OCI-LY3 (cell line): ENCODE measurements at regions not wholly inside any gene's neighbourhood (a gene's known extent, or its start where the extent isn't known, plus 50 kb on each side); places are given as distances from the start of the nearest gene placed in this dataset.

ENCODE experiments used
- EZH2phosphoT487 ChIP-seq: fragments of 200-600 bp; shearing (Covaris generic); IDR thresholded peaks from 2 replicates; pipeline ENCODE4 v1.6.1; 2018; ENCODE audit warnings: antibody characterized with exemption, mixed run types, low read depth
- TF ChIP-seq, protein P1 (sequence below): fragments of 200-600, 300-600 bp; sonication (generic); IDR thresholded peaks from 2 replicates; pipeline ENCODE4 v1.5.1; 2014; ENCODE audit warnings: antibody characterized with exemption, low read length, low read depth

DNA sequence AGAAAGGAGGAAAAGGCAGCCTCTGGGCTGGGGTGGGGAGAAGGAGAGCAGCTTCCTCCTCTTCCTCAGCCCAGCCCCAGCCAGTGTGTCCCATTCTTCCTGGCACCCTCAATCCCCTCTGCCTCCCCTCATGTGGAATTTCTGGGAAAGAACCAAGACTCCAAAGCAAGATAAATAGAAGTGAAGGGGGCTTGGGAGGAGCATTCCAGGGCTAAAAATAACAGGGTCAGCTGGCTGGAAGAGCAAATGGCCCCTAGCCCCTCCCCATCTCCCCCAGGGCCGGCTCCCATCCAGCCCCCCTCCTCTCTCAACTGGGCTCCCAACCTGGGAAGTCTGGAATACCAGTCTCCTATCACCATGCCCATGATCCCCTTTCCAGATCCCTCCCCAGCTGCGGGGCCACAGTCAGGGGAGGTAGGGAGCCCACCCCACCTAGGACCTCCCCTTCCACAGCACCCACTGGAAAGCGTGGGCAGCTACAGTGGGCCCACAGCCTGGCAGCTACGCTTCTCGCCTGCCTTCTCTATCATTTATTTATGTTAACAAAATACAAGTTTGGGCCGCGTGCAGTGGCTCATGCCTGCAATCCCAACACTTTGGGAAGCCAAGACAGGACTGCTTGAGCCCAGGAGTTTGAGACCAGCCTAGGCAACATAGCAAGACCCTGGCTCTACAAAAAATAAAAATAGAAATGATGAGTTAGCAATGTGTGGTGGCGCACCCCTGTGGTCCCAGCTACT is 88.3 kb downstream of the IRF2BPL start:
- no peak for TF ChIP-seq EZH2phosphoT487
- TF ChIP-seq, protein P1, sequence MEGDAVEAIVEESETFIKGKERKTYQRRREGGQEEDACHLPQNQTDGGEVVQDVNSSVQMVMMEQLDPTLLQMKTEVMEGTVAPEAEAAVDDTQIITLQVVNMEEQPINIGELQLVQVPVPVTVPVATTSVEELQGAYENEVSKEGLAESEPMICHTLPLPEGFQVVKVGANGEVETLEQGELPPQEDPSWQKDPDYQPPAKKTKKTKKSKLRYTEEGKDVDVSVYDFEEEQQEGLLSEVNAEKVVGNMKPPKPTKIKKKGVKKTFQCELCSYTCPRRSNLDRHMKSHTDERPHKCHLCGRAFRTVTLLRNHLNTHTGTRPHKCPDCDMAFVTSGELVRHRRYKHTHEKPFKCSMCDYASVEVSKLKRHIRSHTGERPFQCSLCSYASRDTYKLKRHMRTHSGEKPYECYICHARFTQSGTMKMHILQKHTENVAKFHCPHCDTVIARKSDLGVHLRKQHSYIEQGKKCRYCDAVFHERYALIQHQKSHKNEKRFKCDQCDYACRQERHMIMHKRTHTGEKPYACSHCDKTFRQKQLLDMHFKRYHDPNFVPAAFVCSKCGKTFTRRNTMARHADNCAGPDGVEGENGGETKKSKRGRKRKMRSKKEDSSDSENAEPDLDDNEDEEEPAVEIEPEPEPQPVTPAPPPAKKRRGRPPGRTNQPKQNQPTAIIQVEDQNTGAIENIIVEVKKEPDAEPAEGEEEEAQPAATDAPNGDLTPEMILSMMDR: no peak
